Stimulated activated CD4-positive, alpha-beta T cell treated with anti-CD3 and anti-CD28 coated beads, Interleukin-4, amount 100 ng/mL, for 48 hours (primary cell): ENCODE measurements at regions not wholly inside any gene's neighbourhood (a gene's known extent, or its start where the extent isn't known, plus 50 kb on each side); places are given as distances from the start of the nearest gene placed in this dataset.
"Not testable (repeated sequence)": the region's sequence is repeated elsewhere in the genome, so short reads cannot be mapped to it uniquely, and the experiment has no call there.

ENCODE experiments used
- DNase-seq, 2 donors: peaks; one replicate each; pipeline ENCODE4 v3.0.0-alpha.2; 2020; ENCODE audit warnings: low read depth in 2 of 2

DNA sequence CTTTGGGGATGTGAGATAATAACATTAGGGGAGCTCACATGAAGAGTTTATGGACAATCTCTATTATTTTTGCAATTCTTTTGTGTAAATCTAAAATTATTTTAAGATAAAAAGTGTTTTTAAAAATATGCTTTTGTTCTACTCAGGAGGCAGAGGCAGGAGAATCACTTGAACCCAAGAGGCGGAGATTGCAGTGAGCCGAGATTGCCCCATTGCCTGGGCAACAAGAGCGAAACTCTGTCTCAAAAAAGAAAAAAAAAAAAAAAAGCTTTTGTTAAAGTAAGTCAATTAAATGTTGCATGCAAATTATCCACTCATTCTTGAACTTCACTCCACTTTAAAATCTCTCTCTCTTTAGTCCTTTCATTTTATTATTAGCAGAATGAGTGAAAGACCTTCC is 193.3 kb upstream of the IRS2 start:
- DNase-seq, result not testable (repeated sequence)

DNA sequence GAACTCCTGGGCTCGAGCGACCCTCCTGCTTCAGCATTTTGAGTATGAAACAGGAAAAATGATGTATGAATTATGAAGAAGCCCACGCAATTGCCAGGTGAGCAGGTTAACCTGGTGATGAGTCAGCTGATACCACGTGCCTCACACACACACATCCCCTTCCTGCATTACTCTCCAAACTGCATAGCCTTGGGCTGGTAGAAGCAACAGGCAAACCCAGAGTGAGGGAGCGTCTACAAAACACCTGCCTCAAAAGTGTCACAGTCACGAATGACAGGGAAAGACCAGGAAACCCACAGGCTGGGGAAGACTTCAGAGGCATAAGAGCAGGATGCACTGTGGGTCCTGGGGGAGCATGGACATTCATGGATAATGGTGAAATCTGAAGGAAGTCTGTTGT is 192.8 kb upstream of the IRS2 start:
- DNase-seq, result no peak

DNA sequence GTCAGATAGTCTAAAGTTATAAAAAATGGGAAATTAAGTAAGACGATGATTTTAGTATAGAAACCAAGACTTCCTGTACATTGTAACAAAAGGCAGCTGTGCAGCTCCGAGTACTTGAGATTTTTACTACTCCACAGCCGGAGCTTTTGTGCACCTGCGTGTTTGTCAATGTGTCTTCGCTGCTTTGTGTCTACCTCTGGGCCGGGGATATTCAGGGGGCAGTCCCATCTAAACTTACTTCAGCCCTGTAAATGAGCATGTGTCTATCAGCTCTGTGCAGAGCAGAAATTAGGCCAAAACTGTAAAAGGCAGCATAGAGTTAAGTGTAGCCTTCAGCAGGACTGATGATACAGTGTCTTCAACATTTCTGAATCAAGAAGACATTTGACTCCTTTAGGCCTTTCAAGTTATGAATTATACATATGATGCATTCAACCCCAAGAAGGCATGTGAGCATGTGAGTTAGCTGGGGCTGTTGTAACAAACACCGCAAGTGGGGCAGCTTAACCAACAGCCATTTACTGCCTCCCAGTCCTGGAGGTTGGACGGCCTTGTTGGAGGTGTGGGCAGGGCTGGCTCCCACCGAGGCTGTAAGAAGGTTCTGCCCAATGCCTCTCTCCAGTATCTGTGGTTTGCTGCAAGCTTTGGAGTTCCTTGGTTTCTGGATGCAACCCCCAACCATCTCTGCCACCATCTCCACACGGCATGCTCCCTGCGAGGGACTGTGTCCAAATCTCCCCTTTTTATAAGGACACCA is 191.0 kb upstream of the IRS2 start:
- DNase-seq, result no peak

DNA sequence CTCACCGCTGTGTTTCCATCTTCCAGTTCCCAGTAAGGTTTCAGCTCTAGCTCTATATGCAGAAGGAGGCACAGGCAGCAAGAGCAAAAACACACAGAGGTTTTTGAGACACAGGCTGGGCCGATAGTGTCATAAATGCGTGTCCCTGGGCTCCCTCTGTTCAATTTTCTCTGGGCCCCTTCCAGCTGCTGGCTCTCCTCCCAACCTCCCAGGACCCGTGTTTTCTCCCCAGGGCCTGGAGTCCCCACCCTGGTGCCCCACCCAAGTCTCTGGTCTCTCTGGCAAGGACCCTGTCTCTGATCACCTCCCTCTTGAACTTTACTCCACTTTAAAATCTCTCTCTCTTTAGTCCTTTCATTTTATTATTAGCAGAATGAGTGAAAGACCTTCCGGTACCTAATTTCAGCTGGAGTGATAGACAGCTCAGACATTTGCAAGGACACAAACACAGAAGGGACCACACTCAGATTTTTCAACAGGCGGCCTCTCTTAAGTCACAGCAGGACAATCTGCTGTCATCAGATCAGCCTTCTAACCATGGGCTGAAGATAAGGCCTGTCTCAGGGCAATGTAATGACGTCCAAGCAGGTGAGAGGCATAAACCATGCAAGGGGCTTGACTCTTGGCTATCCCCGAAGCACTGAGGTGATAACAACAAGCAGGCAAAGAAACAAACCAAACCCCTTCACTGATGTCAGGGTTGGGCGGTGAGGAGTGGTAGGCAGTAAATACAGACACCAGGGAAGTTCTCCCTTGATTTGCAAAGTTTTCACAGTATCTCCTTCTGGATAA is 190.0 kb upstream of the IRS2 start:
- DNase-seq, result no peak

DNA sequence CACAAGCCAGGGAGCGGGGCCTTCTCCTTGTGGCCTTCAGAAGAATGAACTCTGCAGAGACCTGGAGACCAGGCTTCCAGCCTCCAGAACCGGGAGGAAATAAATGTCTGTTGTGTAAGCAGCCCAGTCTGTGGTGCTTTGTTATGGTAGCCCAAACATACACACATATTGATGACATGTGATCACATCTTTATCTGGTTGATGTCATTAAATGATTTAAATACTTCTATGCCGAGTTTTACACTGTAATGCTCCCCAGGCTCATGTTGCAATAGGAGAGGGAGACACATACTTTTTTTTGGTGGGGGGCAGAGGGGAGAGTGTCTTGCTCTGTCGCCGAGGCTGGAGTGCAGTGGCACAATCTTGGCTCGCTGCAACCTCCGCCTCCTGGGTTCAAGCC is 188.0 kb upstream of the IRS2 start:
- DNase-seq, result no peak

DNA sequence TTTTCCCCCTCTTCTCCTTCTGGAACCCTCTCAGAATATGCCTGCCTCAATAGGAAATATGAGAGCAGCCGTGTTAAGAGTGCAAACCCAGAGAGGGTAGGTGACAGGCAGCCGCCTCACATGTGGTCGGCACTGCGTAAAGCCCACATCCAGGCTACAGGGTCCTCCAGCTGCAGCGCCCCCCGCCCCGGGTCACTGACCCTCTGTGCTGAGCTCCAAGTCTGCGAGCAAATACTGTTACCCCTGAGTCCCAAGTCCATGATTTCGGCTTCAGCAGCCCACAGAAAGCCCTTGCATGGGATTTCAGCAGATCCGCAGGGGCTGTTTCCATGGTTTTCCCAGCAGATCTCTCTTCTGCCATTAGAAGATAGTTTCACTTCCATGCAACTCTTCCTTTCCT is 186.9 kb upstream of the IRS2 start:
- no peak for DNase-seq

DNA sequence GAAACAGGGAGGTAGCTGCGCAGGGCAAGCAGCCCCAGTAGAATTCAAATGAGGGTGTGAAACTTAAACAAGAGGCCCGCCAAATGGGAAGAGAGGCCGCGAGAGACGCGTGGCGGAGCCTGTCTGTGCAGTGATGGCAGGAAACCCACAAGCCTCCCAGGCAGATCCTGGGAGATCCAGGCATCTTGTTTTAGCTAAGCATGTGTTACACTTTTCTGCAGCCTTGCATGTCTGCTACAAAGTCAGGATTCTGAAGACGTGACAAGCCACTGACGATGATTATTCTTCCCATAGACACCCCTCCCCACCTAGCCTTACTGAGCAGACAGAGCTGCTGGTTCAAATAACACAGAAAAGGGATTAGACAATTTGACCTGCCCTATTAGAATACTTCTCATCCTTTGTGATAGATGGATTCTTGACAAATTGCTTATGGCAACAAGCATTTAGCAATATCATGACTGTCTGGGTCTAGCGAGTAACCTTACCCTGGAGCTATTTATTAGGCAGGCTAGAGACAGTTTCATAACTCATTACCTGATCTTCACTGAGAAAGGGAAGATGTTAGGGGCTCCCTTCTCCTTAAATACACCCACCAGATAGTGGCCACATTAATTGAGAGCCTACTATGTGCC is 185.2 kb upstream of the IRS2 start:
- no peak for DNase-seq

DNA sequence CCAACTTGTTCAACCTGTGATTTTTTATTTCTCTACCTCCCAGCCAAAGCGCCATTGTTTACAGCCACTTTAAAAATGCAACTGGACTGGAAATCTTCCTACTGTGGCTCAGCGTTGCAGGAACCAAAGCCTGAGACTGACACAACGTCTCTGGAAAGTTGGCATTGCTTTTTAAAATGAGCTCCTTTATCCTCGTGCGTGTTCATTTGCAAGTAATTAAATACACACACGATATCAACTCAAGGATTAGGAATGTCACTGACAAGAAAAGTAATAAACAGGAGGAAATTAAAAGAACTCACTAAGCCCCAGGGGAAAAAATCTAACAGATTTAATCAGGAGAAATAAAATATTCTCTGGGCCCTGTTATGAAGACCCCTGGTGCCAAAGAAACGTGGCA is 184.6 kb upstream of the IRS2 start:
- no peak for DNase-seq

DNA sequence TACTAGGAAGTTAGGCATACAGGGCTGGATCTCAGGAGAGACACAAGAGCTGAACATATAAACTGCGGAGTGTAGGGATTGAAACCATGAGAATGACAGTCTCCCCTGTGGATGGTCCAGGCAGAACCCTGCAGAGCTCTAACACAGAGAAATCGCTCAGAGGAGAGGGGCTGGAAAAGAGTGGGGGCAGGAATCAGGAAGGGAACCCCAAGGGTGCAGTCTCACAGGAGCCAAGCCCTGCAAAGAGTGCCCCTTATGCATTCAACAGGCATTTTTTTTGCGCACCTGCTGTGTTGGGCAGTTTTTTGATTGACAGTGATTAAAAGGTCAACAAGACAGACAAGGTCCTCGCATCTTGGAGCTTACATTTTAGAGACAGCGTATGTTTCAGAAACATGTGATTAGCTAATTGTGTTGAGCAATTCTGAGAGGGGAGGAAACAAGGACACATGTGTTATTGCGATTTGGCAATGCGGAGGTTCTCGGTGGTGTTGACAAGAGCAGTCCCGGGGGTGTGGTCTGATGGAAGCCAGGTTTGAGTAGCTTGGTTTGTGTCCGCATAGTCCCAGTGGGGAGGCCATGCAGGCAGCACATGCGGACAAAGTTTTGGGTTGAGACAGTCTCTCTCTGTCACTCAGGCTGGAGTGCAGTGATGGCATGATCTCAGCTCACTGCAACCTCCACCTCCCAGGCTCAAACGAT is 182.6 kb upstream of the IRS2 start:
- no peak for DNase-seq

DNA sequence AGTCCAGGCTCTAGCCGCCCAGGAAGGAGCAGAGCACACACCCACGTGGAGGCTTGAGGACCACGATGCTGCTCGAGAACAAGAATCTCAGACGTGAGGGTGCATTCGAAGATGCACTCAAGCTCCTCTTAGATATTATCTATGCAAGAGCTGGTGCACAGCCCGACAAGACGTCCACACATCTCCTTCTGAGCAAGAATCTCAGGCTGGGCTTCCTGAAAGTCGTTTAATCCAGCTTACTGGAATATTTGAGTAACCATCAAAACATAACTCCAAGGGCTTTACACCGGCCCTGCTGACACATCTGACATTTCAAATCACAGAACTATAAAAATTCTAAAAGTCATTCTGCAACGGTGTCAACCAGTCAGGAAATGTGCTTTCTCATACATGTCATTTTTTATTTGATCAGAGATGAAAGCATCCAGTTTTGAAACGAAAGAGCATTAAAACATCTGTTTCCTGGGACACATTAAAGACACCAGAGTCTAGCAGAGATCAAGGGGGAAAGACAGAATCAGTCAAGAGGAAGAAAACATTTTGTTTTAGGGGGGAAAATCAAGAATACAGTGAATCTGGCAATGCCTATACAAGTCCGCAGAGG is 177.7 kb upstream of the IRS2 start:
- DNase-seq, result no peak

DNA sequence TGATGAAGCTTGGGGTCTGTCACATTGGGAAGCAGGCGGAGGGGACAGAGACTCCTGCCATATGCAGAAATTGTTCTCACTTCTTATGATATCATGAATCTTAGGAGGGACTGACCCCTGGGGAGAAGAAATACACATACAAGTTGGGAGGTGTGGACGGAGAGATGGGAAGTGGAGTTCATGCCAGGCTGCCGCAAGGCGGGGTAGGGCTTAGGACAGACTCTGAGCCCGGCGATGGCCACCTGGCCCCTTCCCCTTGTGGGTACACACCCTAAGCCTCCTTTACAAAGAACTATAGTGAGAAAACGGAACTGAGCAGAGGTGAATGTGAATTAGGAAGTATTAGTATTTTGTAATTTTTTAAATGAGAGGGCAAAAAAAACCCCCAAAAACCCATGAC is 177.0 kb upstream of the IRS2 start:
- no peak for DNase-seq

DNA sequence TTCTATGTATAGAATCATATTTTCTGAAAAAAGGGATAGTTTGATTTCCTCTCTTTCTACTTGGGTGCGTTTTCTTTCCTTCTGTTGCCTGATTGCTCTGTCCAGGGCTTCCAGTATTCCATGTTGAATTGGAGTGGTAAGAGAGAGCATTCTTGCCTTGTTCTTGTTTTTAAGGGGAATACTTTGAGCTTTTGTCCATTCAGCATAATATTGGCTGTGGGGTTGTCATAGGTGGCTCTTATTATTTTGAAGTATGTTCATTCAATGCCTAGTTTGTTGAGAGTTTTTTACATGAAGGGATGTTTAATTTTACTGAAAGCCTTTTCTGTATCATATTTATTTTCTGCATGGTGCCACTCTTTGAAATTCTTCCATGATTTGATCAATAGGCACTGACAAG is 173.5 kb upstream of the IRS2 start:
- no peak for DNase-seq

DNA sequence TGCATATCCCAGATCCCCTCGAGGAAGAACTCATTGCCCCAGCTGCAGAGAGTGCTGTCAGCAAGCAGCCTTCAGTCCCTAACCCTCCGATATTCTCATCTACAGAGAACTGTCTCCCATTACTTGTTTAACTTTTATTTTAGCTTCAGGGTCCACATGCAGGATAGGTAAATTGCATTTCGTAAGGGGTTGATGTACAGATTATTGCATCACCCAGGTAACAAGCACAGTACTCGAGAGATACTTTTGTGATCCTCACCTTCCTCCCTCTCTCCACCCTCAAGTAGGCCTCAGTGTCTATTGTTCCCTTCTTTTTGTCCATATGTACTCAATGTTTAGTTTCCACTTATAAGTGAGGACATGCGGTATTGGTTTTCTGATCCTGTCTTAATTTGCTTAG is 171.5 kb upstream of the IRS2 start:
- DNase-seq, result no peak

DNA sequence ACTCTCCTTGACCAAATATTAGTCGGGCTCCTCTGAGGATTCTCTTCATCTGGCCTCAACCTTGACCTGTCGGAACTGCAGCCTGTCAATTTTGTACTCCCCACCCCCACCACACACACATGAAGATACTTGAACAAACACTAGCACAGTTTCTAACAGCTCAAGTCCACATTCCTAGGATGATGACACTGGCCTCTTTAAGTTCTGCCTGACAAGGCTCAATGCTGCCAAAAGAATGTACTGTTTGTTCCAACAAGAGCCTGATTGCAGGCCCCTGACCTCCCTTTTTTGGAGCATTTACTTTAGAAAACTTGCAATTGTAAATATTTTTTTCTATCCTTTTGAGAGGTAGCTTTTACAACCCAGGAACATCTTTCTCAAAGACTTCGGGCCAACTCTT is 169.2 kb upstream of the IRS2 start:
- DNase-seq, result no peak

DNA sequence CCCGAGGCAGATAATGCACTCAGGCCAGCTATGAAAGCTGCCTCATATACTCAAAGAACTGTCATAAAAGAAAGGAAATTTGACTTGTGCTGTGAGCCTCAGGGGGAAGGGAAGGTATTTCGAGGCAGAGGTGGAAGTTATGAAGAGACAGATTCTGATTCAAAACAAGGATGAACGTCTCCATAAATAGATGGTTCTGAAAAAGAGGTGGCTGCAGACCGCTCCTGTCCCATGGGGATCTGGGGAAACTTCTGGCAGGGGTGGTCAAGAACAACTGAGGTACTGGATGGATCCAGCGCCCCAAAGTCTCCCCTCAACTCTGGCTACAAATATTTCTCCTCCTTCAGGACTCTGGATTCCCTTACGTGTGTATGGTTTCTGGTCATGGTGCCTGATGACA is 168.1 kb upstream of the IRS2 start:
- DNase-seq, result no peak

DNA sequence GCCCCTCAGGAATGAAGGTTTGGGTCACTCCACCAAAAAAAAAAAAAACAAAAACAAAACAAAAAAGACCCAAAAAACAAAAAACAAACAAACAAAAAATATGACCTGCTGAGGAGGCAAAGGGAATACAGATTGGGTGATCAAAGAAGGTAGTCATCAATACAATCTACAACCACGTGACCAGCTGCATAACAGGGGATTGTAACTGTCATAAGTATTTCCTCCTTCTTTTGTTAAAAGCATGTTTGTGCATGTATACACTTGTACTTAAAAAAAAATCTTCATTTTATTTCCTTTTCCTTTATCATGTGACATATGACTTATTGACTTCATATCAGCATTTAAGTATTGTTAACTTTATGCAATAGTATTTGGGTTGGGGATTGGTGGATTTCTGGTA is 165.1 kb upstream of the IRS2 start:
- DNase-seq, result no peak

DNA sequence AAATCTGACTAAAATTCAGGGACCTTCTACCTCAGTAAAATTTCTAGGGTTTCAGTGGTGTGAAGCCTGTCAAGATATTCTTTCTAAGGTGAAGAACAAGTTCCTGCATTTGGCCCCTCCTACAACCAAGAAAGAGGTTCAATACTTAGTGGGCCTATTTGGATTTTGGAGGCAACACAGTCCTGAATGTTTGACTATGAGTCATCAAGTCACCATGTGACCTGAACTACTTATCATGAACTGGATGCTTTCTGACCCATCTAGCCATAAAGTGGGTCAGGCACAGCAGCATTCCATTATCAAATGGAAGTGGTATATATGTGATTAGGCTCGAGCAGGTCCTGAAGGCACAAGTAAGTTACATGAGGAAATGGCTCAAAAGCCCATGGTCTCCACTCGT is 163.0 kb upstream of the IRS2 start:
- DNase-seq, result no peak

DNA sequence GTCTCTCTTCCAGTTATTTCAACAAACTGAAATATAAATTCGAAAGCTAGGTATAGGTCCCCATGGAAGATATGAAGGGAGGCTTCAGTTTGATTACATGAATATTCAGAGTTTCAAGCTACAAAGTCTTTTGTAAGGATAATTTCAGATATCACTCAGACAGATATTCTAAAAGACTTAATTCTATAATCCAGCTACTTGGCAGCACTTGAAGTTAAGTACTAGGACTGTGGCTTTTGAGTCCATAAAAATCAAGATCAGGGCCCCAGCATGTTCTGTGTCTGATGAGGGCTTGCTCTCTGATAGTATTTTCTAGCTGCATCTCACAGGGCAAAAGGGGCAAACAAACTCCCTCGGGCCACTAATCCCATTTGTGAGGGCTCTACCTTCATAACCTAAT is 160.6 kb upstream of the IRS2 start:
- no peak for DNase-seq

DNA sequence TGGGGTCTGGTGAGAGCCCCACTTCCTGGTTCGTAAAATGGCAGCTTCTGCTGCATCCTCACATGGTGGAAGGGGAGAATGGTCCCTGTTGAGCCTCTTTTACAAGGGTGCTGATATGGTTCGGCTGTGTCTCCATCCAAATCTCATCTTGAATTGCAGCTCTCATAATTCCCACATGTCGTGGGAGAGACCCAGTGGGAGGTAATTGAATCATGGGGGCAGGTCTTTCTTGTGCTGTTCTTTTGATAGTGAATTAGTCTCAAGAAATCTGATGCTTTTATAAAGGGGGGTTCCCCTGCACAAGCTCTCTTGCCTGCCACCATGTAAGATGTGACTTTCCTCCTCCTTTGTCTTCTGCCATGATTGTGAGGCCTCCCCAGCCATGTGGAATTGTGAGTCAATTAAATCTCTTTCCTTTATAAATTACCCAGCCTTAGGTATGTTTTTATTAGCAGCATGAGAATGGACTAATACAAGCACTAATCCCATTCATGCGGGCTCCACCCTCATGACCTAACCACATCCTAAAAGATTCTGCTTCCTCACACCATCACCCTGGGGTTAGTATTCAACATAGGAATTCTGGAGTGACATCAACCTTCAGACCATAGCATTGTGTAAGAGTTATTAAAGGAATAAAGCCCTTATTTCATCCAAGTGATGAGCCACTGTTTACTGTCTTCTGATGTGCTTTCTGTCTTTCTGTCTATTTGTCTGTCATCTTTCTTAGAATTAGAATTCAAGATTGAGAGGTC is 159.0 kb upstream of the IRS2 start:
- no peak for DNase-seq

DNA sequence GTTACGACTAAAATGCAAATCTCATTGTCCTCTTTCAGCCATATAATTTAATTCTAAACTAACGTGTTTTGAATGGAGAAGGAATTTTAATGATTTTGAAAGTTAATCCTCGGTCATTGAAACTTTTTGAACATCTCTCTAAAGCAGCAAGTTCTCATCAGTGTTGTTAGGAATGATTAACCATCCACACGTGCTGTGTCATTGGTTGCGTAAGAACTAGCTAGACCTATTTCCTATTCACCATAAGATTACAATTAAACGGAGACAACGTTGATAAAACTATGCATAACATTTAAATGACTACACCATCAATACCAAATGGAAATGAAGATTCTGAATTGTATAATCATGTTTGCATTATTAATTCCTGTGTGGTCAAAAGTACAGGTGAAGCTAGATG is 155.6 kb upstream of the IRS2 start:
- no peak for DNase-seq

DNA sequence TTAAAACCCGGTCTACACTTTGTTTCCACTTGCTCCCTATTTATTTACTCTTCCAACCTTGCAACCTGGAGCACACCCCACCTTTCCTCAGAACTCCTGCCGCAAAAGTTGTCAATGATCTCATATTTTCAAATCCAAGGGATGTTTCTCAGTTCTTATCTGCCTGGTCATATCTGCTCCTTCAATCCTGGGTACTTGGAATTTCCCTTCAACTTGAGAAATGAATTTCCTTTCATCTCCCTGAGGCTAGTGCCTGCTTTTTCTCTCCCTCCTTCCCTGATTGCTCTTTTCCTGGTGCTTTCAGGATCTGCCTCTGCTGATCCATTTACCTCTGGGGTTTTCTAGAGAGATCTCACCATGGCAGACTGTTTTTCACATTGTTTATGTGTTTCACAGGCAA is 154.8 kb upstream of the IRS2 start:
- DNase-seq, result no peak
